ENCODE measurements at regions not wholly inside any gene's neighbourhood (a gene's known extent, or its start where the extent isn't known, plus 50 kb on each side); places are given as distances from the start of the nearest gene placed in this dataset.

GRCh38 chr7:35366167-35367155 lies 112.6 kb upstream of the TBX20 start:
- Mint-ChIP-seq H3K27me3 (ENCODE audit: low read depth in 3 of 3) (peaks cover 0 to 9% (median 3%) of the 10 kb centered on the region in 3 donors), H3K36me3 (no peaks in the 10 kb centered on the region), H3K9me3 (peaks cover 0 to 2% (median 0%) of the 10 kb centered on the region in 6 donors), H3K27ac (no peak overlapping the region), H3K4me3 (no peak overlapping the region), H3K4me1 (no peaks in the 10 kb centered on the region)
- no peak for DNase-seq

GRCh38 chr7:35365523-35365922 lies 111.6 kb upstream of the TBX20 start:
- H3K4me3 Mint-ChIP-seq: no peak overlapping the region
- no peak for DNase-seq
- H3K27me3 Mint-ChIP-seq (ENCODE audit: low read depth in 3 of 3): peaks cover 0 to 8% (median 3%) of the 10 kb centered on the region in 3 donors
- H3K27ac Mint-ChIP-seq: no peak overlapping the region
- H3K4me1 Mint-ChIP-seq: no peaks in the 10 kb centered on the region
- H3K36me3 Mint-ChIP-seq: no peaks in the 10 kb centered on the region
- peaks cover 0 to 2% (median 0%) of the 10 kb centered on the region in 6 donors for H3K9me3 Mint-ChIP-seq

DNA sequence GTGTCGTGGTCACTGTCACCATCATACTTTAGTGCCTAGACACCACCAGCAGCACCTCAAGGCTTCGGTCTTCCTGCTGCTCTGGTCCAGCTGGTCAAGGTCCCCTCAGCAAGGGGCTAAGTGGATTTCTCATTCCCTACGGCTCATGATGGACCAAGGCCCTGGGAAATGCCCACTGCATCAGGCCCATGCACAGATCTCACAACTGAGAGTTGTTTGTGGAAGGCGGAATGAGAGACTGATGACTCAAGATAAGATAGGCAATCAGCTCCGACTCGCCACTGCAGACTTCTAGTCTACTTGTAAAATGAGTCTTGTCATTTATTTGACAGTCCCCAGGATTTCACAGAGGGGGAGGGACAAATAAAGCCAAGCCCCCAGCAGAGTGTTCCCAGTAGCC lies 108.4 kb upstream of the TBX20 start:
- Mint-ChIP-seq H3K27ac (no peak overlapping the region), H3K36me3 (no peaks in the 10 kb centered on the region)

DNA sequence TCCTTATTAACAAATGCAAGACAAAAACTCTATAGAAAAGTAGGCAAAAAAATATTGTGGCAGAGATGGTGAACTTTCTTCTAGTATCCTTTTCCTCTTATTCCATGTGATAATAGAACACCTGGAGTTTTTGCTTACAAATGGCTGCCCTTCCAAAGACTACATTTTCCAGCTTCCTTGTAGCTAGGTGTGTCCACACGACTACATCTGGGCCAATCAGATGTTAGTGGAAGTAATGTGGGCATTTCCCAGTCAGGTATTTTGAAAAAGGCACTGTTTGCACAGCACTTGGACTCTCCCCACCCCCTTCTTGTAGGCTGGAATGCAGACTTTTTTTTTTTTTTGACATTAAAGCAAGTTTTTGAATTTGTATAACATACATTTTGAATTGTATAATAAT lies 105.5 kb upstream of the TBX20 start:
- no peaks in the 10 kb centered on the region for H3K4me1 Mint-ChIP-seq
- no peak overlapping the region for H3K4me3 Mint-ChIP-seq

More for the DNA sequence above, 108.4 kb upstream of the TBX20 start:
- no peak for DNase-seq
- no peak overlapping the region for H3K4me3 Mint-ChIP-seq
- no peaks in the 10 kb centered on the region for H3K4me1 Mint-ChIP-seq
- H3K27me3 Mint-ChIP-seq (ENCODE audit: low read depth in 3 of 3): peaks cover 0 to 3% (median 3%) of the 10 kb centered on the region in 3 donors
- peaks cover 0 to under 1% (median 0%) of the 10 kb centered on the region in 6 donors for H3K9me3 Mint-ChIP-seq

GRCh38 chr7:35356495-35356894 lies 102.6 kb upstream of the TBX20 start:
- H3K36me3 Mint-ChIP-seq: no peaks in the 10 kb centered on the region
- H3K4me3 Mint-ChIP-seq: no peak overlapping the region
- no peak for DNase-seq
- no peak overlapping the region for H3K27ac Mint-ChIP-seq
- peaks cover 0 to 2% (median 0%) of the 10 kb centered on the region in 6 donors for H3K9me3 Mint-ChIP-seq
- H3K4me1 Mint-ChIP-seq: no peaks in the 10 kb centered on the region
- H3K27me3 Mint-ChIP-seq (ENCODE audit: low read depth in 3 of 3): peaks cover 0 to 5% (median 0%) of the 10 kb centered on the region in 3 donors

More for the DNA sequence above, 105.5 kb upstream of the TBX20 start:
- H3K9me3 Mint-ChIP-seq: no peaks in the 10 kb centered on the region
- no peak for DNase-seq
- H3K27ac Mint-ChIP-seq: no peak overlapping the region
- peaks cover 2 to 3% (median 3%) of the 10 kb centered on the region in 3 donors for H3K27me3 Mint-ChIP-seq (ENCODE audit: low read depth in 3 of 3)
- no peaks in the 10 kb centered on the region for H3K36me3 Mint-ChIP-seq

- peaks cover 0 to 2% (median 0%) of the 10 kb centered on the region in 6 donors for H3K9me3 Mint-ChIP-seq
- no peak overlapping the region for H3K4me3 Mint-ChIP-seq
- no peaks in the 10 kb centered on the region for H3K4me1 Mint-ChIP-seq
- peaks cover 0 to 5% (median 0%) of the 10 kb centered on the region in 3 donors for H3K27me3 Mint-ChIP-seq (ENCODE audit: low read depth in 3 of 3)
- no peaks in the 10 kb centered on the region for H3K36me3 Mint-ChIP-seq
- DNase-seq: no peak
- H3K27ac Mint-ChIP-seq: no peak overlapping the region
Observed at GRCh38 chr7:35355911-35356310, 102.0 kb upstream of the TBX20 start.

DNA sequence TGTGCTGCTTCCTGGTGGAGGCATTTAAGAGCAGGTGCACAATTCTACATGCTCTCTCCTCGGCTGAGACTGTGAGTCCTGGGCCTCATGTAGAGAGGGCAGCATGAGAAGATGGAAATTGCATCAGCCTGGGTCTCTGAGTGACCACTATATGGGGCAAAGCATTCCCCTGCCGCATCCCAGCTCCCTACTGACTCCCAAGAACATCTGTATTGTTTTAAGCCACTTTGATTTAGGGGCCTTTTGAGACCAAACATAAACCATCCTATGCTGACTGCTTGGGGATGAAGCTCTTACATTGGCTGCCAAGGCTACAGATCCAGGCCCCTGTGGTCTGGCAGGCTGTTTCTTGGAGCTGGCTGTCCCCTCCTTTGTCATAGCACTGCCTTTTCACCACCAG lies 101.3 kb upstream of the TBX20 start:
- no peak for DNase-seq
- Mint-ChIP-seq H3K9me3 (peaks cover 0 to 2% (median 0%) of the 10 kb centered on the region in 6 donors), H3K4me3 (no peak overlapping the region), H3K27me3 (ENCODE audit: low read depth in 3 of 3) (peaks cover 0 to 5% (median 2%) of the 10 kb centered on the region in 3 donors), H3K27ac (no peak overlapping the region), H3K4me1 (no peaks in the 10 kb centered on the region), H3K36me3 (no peaks in the 10 kb centered on the region)

GRCh38 chr7:35353481-35353880 lies 99.6 kb upstream of the TBX20 start:
- no peak for DNase-seq
- H3K4me1 Mint-ChIP-seq: no peaks in the 10 kb centered on the region
- peaks cover 0 to 7% (median 2%) of the 10 kb centered on the region in 3 donors for H3K27me3 Mint-ChIP-seq (ENCODE audit: low read depth in 3 of 3)
- no peak overlapping the region for H3K27ac Mint-ChIP-seq
- H3K36me3 Mint-ChIP-seq: no peaks in the 10 kb centered on the region
- H3K9me3 Mint-ChIP-seq: peaks cover 0 to 2% (median 0%) of the 10 kb centered on the region in 6 donors
- H3K4me3 Mint-ChIP-seq: no peak overlapping the region

- H3K4me3 Mint-ChIP-seq: no peak overlapping the region
Observed at GRCh38 chr7:35351466-35351865, 97.6 kb upstream of the TBX20 start.

DNA sequence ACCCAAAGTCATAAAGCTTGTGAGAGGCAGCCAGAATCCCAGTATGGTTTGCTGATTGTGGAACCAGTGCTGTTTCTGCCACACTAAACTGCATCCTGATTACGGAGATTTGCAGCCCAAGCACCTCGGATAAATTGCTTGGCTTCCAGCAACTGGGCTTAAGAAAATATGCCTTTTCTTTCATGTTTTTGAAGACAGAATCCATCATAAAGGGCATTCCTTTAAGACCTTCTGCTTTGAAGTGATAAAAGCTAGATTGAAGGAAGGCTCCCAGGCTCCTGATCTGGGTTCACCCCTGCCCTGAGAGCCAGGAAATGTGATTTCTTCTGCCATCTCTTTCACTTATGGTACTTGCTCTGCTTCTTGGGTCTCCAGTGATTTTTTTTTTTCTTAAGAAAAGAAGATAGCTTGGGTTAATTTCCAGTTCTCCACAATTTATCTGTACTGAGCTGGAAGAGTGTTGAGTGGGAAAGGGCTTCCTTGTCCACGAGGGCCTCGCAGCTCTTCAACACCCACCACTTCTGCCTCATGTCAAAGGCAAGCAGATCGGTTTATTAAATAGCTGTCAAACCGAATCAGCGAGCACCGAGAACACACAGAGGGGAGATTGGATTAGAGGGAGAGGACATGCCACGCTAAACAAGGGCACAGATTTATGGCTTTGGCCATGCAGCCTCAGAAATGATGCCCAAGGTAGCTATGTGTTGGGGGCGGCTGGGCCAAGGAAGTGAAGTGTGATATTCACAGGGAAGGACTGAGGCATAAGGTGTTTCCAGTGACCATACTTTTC lies 94.9 kb upstream of the TBX20 start:
- no peak for DNase-seq
- Mint-ChIP-seq H3K36me3 (no peaks in the 10 kb centered on the region), H3K27me3 (ENCODE audit: low read depth in 3 of 3) (peaks cover 0 to 7% (median 6%) of the 10 kb centered on the region in 3 donors), H3K4me1 (no peaks in the 10 kb centered on the region), H3K4me3 (no peak overlapping the region), H3K27ac (no peak overlapping the region), H3K9me3 (peaks cover 0 to 2% (median 0%) of the 10 kb centered on the region in 6 donors)

More at GRCh38 chr7:35351466-35351865, 97.6 kb upstream of the TBX20 start:
- H3K36me3 Mint-ChIP-seq: no peaks in the 10 kb centered on the region
- H3K4me1 Mint-ChIP-seq: no peaks in the 10 kb centered on the region
- no peak overlapping the region for H3K27ac Mint-ChIP-seq
- H3K9me3 Mint-ChIP-seq: peaks cover 0 to 2% (median 0%) of the 10 kb centered on the region in 6 donors
- DNase-seq: no peak
- H3K27me3 Mint-ChIP-seq (ENCODE audit: low read depth in 3 of 3): peaks cover 0 to 7% (median 2%) of the 10 kb centered on the region in 3 donors

- no peak overlapping the region for H3K27ac Mint-ChIP-seq
- H3K4me3 Mint-ChIP-seq: no peak overlapping the region
- peaks cover 0 to 2% (median 0%) of the 10 kb centered on the region in 6 donors for H3K9me3 Mint-ChIP-seq
- H3K27me3 Mint-ChIP-seq (ENCODE audit: low read depth in 3 of 3): peaks cover 3 to 4% (median 4%) of the 10 kb centered on the region in 3 donors
- H3K4me1 Mint-ChIP-seq: no peaks in the 10 kb centered on the region
- no peak for DNase-seq
- no peaks in the 10 kb centered on the region for H3K36me3 Mint-ChIP-seq
Observed at GRCh38 chr7:35342786-35343185, 88.9 kb upstream of the TBX20 start.

GRCh38 chr7:35339811-35340210 lies 85.9 kb upstream of the TBX20 start:
- Mint-ChIP-seq H3K27me3 (ENCODE audit: low read depth in 3 of 3) (peaks cover 1 to 9% (median 8%) of the 10 kb centered on the region in 3 donors), H3K4me3 (no peak overlapping the region), H3K27ac (no peak overlapping the region), H3K36me3 (no peaks in the 10 kb centered on the region), H3K9me3 (peaks cover 0 to 2% (median 0%) of the 10 kb centered on the region in 6 donors), H3K4me1 (no peaks in the 10 kb centered on the region)
- DNase-seq: no peak

- no peak overlapping the region for H3K4me3 Mint-ChIP-seq
Observed at GRCh38 chr7:35336444-35336843, 82.5 kb upstream of the TBX20 start.

GRCh38 chr7:35334506-35334905 lies 80.6 kb upstream of the TBX20 start:
- no peaks in the 10 kb centered on the region for H3K9me3 Mint-ChIP-seq
- H3K27me3 Mint-ChIP-seq (ENCODE audit: low read depth in 3 of 3): peaks cover 1 to 11% (median 7%) of the 10 kb centered on the region in 3 donors
- no peaks in the 10 kb centered on the region for H3K4me1 Mint-ChIP-seq
- DNase-seq: no peak
- H3K4me3 Mint-ChIP-seq: no peak overlapping the region
- no peaks in the 10 kb centered on the region for H3K36me3 Mint-ChIP-seq
- H3K27ac Mint-ChIP-seq: no peak overlapping the region

More at GRCh38 chr7:35336444-35336843, 82.5 kb upstream of the TBX20 start:
- Mint-ChIP-seq H3K27ac (no peak overlapping the region), H3K9me3 (peaks cover 0 to 2% (median 0%) of the 10 kb centered on the region in 6 donors), H3K36me3 (no peaks in the 10 kb centered on the region), H3K27me3 (ENCODE audit: low read depth in 3 of 3) (peaks cover 1 to 11% (median 4%) of the 10 kb centered on the region in 3 donors), H3K4me1 (no peaks in the 10 kb centered on the region)
- no peak for DNase-seq
